ENCODE measurements at regions not wholly inside any gene's neighbourhood (a gene's known extent, or its start where the extent isn't known, plus 50 kb on each side); places are given as distances from the start of the nearest gene placed in this dataset.

- no peak overlapping the region for H4K5ac ChIP-seq (ENCODE audit: low read depth, low read length)
- dilution Hi-C loops (cut with HindIII; ENCODE audit: low sequenced_read_pairs, unreplicated experiment) = no loop called here
- BruUV-seq (replicated peaks) = no TSS peak
- H2BK15ac ChIP-seq (ENCODE audit: low read depth, low read length) = no peak overlapping the region
- H2AK5ac ChIP-seq (ENCODE audit: low read depth, low read length) = no peak overlapping the region
- H3K4me1 ChIP-seq (ENCODE audit: control insufficient read depth, insufficient read depth, low read length) = no peaks in the 10 kb centered on the region
- H3K23ac ChIP-seq (ENCODE audit: low read depth, low read length) = no peak overlapping the region
- DNase-seq (no peak), ATAC-seq (ENCODE audit: low read depth) (no peak)
- no peaks in the 10 kb centered on the region for H3K79me1 ChIP-seq (ENCODE audit: low read depth in 1 of 2, low read length in 2 of 2)
- H3K9me1 ChIP-seq (ENCODE audit: insufficient read depth, low read length) = no peaks in the 10 kb centered on the region
- H2AK9ac ChIP-seq (replicated peaks; ENCODE audit: low read depth, low read length, poor library complexity) = no peak overlapping the region
- peaks cover 5% of the 10 kb centered on the region; the same call in 1 of the 2 replicates for H3K9me3 ChIP-seq (ENCODE audit: control insufficient read depth, insufficient read depth, low read length)
- in situ Hi-C loops (cut with MboI; ENCODE audit: low sequenced_read_pairs) = no loop called here
- no peak overlapping the region for H3K56ac ChIP-seq (ENCODE audit: extremely low read depth, insufficient read depth, low read length)
- WGBS, 2 experiments (ENCODE audit: extremely low coverage in 2 of 2, insufficient read length in 1 of 2) = no CpG with 5 or more reads among the region's 1 CpG
- no peak overlapping the region for H2BK5ac ChIP-seq (ENCODE audit: low read depth, low read length, poor library complexity, severe bottlenecking)
- H3K27ac ChIP-seq (ENCODE audit: insufficient read depth, low read length) = no peak overlapping the region
- H2AFZ ChIP-seq (replicated peaks; ENCODE audit: low read length, poor library complexity) = no peak overlapping the region
- POLR2A ChIA-PET (ENCODE audit: unreplicated experiment) = no interaction called here
- no peak overlapping the region for H2BK120ac ChIP-seq (ENCODE audit: low read depth, low read length)
- no peak overlapping the region for H3K4ac ChIP-seq (ENCODE audit: low read depth, low read length)
- intact Hi-C loops (cut with micrococcal nuclease) = no loop called here
- no peak overlapping the region for H3K4me2 ChIP-seq (ENCODE audit: low read depth, low read length)
- no peaks in the 10 kb centered on the region for H3K36me3 ChIP-seq (ENCODE audit: control insufficient read depth, insufficient read depth, low read length)
- no peak overlapping the region for H3K4me3 ChIP-seq (ENCODE audit: insufficient read depth, low read depth, low read length)
- no peak overlapping the region for H3K18ac ChIP-seq (ENCODE audit: low read depth, low read length)
- no peak overlapping the region for H3K9ac ChIP-seq (ENCODE audit: low read depth, low read length)
- H2BK20ac ChIP-seq (ENCODE audit: low read depth, low read length) = no peak overlapping the region
- no peak for TF ChIP-seq CEBPB (IDR thresholded peaks at IDR 0.05; ENCODE audit: low read depth, low read length)
- no peak for TF ChIP-seq NFE2L2 (IDR thresholded peaks at IDR 0.05; ENCODE audit: low read depth, low read length)
- TF ChIP-seq CTCF (conservative IDR thresholded peaks at IDR 0.05; ENCODE audit: low read depth, low read length) = no peak
- TF ChIP-seq MXI1 (IDR thresholded peaks at IDR 0.05; ENCODE audit: borderline replicate concordance, low read depth, low read length) = no peak
- TF ChIP-seq POLR2A (IDR thresholded peaks at IDR 0.05; ENCODE audit: low read depth, low read length) = no peak
- no peak for TF ChIP-seq USF2 (IDR thresholded peaks at IDR 0.05; ENCODE audit: low read depth, low read length)
- TF ChIP-seq MAZ (IDR thresholded peaks at IDR 0.05; ENCODE audit: borderline replicate concordance, low read depth, low read length) = no peak
- no peak for TF ChIP-seq MAFK (IDR thresholded peaks at IDR 0.05; ENCODE audit: low read depth, low read length)
- TF ChIP-seq BHLHE40 (IDR thresholded peaks at IDR 0.05; ENCODE audit: low read depth, low read length) = no peak
- no peak for TF ChIP-seq ELK1 (IDR thresholded peaks at IDR 0.05; ENCODE audit: borderline replicate concordance, low read depth, low read length)
- no peak for TF ChIP-seq RCOR1 (IDR thresholded peaks at IDR 0.05; ENCODE audit: insufficient replicate concordance, low read length)
- no peak for TF ChIP-seq RFX5 (IDR thresholded peaks at IDR 0.05; ENCODE audit: low read depth, low read length)
- TF ChIP-seq RAD21 (IDR thresholded peaks at IDR 0.05; ENCODE audit: low read length) = no peak
- TF ChIP-seq FOS (IDR thresholded peaks at IDR 0.05; ENCODE audit: low read depth, low read length) = no peak
- TF ChIP-seq CHD1 (IDR thresholded peaks at IDR 0.05; ENCODE audit: low read depth, low read length) = no peak
- CTCF ChIA-PET = no interaction called here
- peaks cover 4% of the 10 kb centered on the region for H3K27me3 ChIP-seq (ENCODE audit: control insufficient read depth, insufficient read depth, low read length)
- H4K20me1 ChIP-seq (ENCODE audit: insufficient read depth, low read length) = no peaks in the 10 kb centered on the region
- H4K91ac ChIP-seq (ENCODE audit: insufficient read depth, low read depth, low read length) = no peak overlapping the region
- H4K8ac ChIP-seq (ENCODE audit: low read depth in 2 of 2, low read length in 2 of 2) = no peak overlapping the region
- H3K14ac ChIP-seq (replicated peaks; ENCODE audit: low read depth, low read length) = no peak overlapping the region
Measured at GRCh38 chr5:37962389-37962788, 122.5 kb upstream of the GDNF start.
